NCI-H1417 treated with DMSO at 0.1 percent for 48 hours (cell line): ENCODE measurements at regions not wholly inside any gene's neighbourhood (a gene's known extent, or its start where the extent isn't known, plus 50 kb on each side); places are given as distances from the start of the nearest gene placed in this dataset.

Experiments
- DNase-seq: peaks from one replicate; lab custom pipeline; 2025; lab: John Stamatoyannopoulos, UW

DNA sequence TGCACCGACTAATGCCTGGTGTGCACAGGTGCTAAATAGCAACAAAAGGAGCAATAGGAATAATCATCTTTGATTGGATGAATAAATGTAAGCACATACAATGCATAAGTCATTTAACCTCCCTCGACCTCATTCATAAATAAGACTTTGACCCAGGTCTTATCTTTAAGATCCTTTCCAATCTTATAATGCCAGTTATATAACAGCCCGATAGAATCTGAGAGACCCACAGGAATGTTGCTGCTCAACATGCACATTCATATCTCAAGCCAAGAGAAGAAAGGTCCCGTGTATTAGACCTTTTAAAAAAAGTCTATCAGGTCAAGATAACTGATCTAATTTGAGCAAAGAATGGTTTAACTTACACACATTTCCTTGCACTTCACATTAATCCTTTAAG, 146.8 kb upstream of the SOX9 start:
- DNase-seq, result no peak

GRCh38 chr17:71975331-71975801, 145.5 kb upstream of the SOX9 start:
- DNase-seq, result no peak

DNA sequence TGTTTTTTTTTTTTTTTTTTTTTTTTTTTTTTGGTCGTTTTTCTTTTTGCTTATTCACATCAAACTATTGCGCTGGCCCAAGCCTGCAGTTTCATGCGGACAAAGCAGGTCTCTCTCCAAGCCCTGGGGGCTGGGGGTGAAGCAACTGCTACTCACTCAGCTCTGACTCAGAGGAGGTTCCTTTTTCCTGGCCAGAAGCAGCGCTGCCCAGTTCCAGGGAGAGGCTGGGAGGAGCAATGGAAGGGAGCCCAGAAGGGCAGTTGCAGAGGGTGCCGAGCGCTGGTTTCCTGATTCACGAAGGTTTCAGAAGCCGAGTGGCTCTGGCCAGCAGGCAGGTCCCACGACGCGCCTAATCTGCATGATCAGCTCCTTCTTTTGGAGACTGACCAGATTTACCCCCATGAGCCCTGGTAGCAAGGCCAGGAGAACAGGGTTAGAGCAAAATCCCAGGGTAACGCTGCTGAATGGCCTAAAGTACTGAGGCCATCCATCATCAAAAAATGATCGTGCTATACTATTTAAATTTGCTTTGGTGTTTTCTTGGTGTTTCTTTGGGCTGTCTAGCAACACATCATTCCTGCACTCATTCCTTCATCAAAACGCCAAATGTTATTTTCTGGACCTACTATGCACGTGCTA, 144.7 kb upstream of the SOX9 start:
- DNase-seq, result no peak

GRCh38 chr17:71978435-71978834, 142.4 kb upstream of the SOX9 start:
- no peak for DNase-seq

- no peak for DNase-seq
Measured at GRCh38 chr17:71980171-71980570, 140.6 kb upstream of the SOX9 start.

DNA sequence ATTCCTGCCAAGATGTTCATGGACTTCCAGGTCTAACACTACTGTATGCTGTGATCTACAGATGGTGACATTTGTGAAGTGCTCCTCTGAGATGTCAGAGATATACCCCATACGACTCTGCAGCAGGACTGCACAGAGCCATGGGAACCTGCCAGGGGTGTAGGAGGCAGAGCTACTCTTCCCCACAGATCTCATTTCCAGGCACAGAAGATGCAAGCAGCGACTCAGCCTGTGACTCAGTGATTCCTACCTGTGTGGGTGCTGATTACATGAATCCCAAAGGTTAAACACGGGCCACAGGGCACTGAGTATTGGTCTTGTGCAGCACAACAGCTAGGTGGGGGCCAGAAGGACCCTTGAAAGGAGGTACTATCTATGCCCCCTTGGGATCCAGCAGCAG, 137.0 kb upstream of the SOX9 start:
- DNase-seq, result no peak

GRCh38 chr17:71985111-71986039, 135.4 kb upstream of the SOX9 start:
- DNase-seq, result no peak

GRCh38 chr17:71986886-71987285, 133.9 kb upstream of the SOX9 start:
- no peak for DNase-seq

GRCh38 chr17:71987634-71988033, 133.2 kb upstream of the SOX9 start:
- no peak for DNase-seq

GRCh38 chr17:71989117-71989516, 131.7 kb upstream of the SOX9 start:
- no peak for DNase-seq

DNA sequence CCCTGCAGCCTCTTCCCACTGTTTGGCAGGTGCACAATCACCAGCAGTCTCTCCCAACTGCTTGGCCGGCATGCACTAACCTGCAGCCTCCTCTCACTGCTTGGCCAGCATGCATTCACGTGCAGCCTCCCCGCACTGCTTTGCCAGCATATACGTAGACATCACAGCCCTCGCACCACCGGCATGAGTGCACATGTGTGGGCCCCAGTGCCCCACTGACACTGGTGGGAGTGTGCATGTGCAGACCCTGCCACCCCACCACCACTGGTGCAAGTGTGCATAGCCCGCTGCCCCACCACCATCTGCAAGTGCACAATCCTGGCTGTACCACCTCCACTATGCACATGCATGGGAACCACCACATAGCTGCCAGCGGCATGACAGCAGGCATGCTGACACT, 127.5 kb upstream of the SOX9 start:
- DNase-seq, result no peak

GRCh38 chr17:71995590-71995989, 125.2 kb upstream of the SOX9 start:
- DNase-seq, result no peak

- no peak for DNase-seq
Measured at GRCh38 chr17:72004011-72004427, 116.8 kb upstream of the SOX9 start.

GRCh38 chr17:72004611-72005331, 116.0 kb upstream of the SOX9 start:
- no peak for DNase-seq

DNA sequence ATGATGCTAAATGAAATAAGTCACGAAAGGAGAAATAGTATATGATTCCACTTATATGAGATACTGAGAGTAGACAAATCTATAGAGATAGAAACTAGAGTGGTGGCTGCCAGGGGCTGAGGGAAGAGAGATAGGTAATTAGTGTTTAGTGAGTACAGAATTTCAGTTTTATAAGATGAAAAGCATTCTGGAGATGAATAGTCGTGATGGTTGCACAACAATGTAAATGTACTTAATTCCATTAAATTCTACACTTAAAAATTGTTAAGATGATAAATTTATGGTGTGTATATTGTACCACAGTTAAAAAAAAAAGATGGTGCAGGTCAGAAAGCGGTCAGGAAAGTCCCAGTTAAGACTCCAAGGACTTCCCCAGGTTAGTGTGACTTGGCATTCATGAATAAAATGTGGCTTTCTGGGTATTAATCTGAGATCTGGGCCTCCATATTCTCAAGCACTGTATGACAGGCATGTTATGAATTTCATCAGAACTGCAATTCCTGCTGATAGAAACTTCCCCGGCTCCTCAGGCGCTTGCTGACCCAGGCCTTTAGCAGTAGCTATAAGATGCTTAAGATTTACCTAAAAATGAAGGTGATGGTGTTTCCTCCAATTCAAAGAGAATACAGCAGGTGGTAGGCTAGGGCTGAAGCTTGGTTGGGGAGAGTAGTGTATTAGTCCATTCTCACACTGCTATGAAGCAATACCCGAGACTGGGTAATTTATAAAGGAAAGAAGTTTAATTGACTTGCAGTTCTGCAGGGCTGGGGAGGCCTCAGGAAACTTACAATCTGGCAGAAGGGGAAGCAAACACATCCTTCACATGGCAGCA, 115.3 kb upstream of the SOX9 start:
- DNase-seq, result no peak

GRCh38 chr17:72008236-72008876, 112.5 kb upstream of the SOX9 start:
- no peak for DNase-seq

GRCh38 chr17:72011561-72011960, 109.3 kb upstream of the SOX9 start:
- DNase-seq, result no peak

GRCh38 chr17:72021417-72022041, 99.3 kb upstream of the SOX9 start:
- DNase-seq, result no peak

- no peak for DNase-seq
Measured at GRCh38 chr17:72022328-72023275, 98.2 kb upstream of the SOX9 start.

DNA sequence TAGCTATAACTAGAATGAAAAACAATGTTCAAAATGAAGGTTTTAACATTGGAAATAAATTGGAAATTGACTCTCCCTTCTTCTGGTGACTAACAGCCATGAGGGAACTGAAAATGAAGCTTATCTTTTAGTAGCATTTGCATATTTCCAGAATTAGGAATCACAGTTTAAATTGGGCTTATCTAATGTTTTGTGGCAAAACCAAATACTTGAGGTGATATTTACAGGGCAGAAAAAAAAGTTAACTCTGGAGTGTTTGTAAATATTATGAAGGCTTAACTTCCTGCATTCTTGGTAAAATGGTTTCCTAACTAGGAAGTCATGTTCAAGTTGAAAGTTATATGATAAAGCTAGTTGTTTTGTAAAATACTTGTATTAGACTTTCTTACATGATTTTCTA, 96.4 kb upstream of the SOX9 start:
- no peak for DNase-seq
